ENCODE measurements at regions not wholly inside any gene's neighbourhood (a gene's known extent, or its start where the extent isn't known, plus 50 kb on each side); places are given as distances from the start of the nearest gene placed in this dataset.
"Not testable (repeated sequence)": the region's sequence is repeated elsewhere in the genome, so short reads cannot be mapped to it uniquely, and the experiment has no call there.

GRCh38 chr13:30520571-30520970 lies 54.8 kb upstream of the HMGB1 start:
- H3K9me3 ChIP-seq: no peaks in the 10 kb centered on the region
- TF ChIP-seq POLR2A (IDR thresholded peaks at IDR 0.05) (no peak), EP300 (IDR thresholded peaks at IDR 0.05) (no peak)
- no peaks in the 10 kb centered on the region for H3K4me1 ChIP-seq
- H3K27ac ChIP-seq: no peak overlapping the region
- 88 to 92% methylated on average over 4 of the region's 4 CpGs for WGBS, 2 donors
- intact Hi-C loops (cut with DNase I): no loop called here
- DNase-seq: no peak
- H3K4me3 ChIP-seq: no peak overlapping the region
- no peaks in the 10 kb centered on the region for H3K36me3 ChIP-seq
- H3K27me3 ChIP-seq: no peaks in the 10 kb centered on the region

DNA sequence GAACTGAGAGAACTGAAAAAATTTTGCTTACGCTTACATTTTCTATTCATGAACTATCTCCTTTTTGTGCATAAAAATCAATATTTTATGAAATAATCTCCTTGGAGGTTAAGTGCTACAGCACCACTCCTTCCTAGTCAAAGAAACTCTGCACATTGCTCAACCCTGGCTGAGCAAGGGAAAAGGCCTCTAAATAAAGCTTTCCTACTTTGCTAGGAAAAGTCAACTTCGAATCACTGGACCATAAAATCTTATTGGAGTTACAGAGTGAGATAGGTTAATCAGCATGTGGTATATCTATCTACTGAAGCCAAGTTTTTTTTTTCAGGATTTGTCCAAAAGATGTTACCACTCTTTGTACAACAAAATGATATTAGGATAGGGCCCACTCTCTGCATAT lies 57.5 kb upstream of the HMGB1 start:
- H3K4me3 ChIP-seq: no peak overlapping the region
- 65 to 80% methylated on average over 2 of the region's 2 CpGs for WGBS, 2 donors
- no peak overlapping the region for H3K27ac ChIP-seq
- intact Hi-C loops (cut with DNase I): no loop called here
- no peaks in the 10 kb centered on the region for H3K9me3 ChIP-seq
- H3K36me3 ChIP-seq: no peaks in the 10 kb centered on the region
- no peaks in the 10 kb centered on the region for H3K27me3 ChIP-seq
- H3K4me1 ChIP-seq: peaks cover 0 to 7% (median 0%) of the 10 kb centered on the region in 4 donors
- DNase-seq: no peak
- TF ChIP-seq POLR2AphosphoS5 (IDR thresholded peaks at IDR 0.05): no peak
- TF ChIP-seq POLR2A (IDR thresholded peaks at IDR 0.05): no peak
- no peak for TF ChIP-seq CTCF (IDR thresholded peaks at IDR 0.05)
- no peak for TF ChIP-seq EP300 (IDR thresholded peaks at IDR 0.05)

- H3K9me3 ChIP-seq; H3K36me3 ChIP-seq; intact Hi-C loops (cut with DNase I); H3K27ac ChIP-seq; H3K4me1 ChIP-seq; H3K27me3 ChIP-seq; H3K4me3 ChIP-seq; DNase-seq: not testable (repeated sequence)
- WGBS, 2 donors: 89 to 92% methylated on average over 1 of the region's 1 CpG
Observed at GRCh38 chr13:30523817-30524216, 58.1 kb upstream of the HMGB1 start.

DNA sequence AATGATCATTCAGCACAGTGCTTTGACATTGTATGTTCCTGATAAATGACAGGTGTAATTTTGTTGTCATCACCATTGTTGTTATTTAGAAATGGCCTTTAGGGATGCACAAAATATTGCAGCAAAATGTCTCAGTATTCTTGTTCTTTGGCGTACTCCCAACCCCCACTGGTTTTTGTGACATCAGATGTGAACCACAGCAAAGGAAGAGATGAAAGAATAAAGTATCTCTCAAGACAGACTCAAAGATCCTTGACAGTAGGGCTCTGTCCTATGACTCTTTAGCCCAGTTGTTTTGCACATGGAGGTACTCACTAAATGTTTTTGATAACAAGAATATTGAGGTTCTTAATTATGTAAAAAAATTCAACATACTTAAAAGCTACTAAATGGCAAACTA lies 59.5 kb upstream of the HMGB1 start:
- WGBS, 2 donors: 39 to 49% methylated on average over 1 of the region's 1 CpG
- H3K9me3 ChIP-seq; H3K36me3 ChIP-seq; intact Hi-C loops (cut with DNase I); H3K4me3 ChIP-seq; H3K4me1 ChIP-seq; H3K27ac ChIP-seq; H3K27me3 ChIP-seq; DNase-seq: not testable (repeated sequence)

DNA sequence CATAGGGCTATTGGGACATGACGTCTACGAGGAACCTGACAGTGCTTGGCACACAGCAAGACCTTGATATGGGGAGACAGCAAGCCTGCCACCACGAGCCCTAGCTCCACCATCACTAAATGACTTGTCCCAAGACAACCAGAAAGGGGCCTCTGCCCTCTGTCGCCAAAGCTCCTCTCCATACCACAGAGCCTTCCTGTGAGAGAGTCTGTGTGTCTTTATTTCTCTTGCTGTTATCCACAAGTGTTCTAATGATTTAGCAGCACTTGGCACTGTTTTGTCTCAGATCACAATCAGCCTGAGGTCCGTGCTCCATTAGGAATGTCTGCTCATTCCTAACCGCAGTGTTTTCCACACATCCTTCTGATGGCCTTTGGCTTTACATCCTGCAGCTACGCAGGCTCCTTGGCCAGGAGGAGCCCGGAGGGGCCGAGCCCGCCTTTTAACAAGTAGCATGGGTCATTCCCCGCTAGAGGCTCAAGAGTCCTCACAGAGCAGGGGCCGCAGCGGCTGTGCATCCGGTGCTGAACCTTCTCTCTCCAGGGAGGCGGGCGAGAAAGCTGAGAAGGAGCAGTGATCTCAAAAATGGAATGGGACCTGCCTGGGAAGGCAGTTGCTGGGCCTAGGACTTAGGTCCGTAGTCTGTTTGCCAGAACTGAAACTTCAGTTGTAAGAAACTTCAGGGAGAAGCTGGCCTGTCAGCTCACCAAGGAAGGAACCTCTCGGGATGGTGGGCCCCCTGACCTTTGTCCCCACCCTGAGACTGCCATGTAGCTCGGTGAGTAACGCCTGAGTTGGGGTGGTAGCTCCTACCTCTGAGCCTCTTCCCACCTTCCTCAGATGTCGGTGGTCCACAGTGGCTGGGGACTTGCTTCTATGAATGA lies 61.1 kb upstream of the HMGB1 start:
- DNase-seq: no peak
- WGBS, 2 donors: 80 to 88% methylated on average over 21 of the region's 21 CpGs

More for the DNA sequence above, 61.1 kb upstream of the HMGB1 start:
- Histone ChIP-seq H3K4me3 (no peak overlapping the region), H3K27ac (no peak overlapping the region), H3K27me3 (no peaks in the 10 kb centered on the region), H3K36me3 (no peaks in the 10 kb centered on the region), H3K9me3 (no peaks in the 10 kb centered on the region), H3K4me1 (peaks cover 0 to 7% (median 0%) of the 10 kb centered on the region in 4 donors)
- TF ChIP-seq POLR2AphosphoS5 (IDR thresholded peaks at IDR 0.05) (no peak), CTCF (IDR thresholded peaks at IDR 0.05) (no peak)
- intact Hi-C loops (cut with DNase I): no loop called here

Data from sigmoid colon (tissue), 6 donors.